H1 (cell line): ENCODE measurements at regions not wholly inside any gene's neighbourhood (a gene's known extent, or its start where the extent isn't known, plus 50 kb on each side); places are given as distances from the start of the nearest gene placed in this dataset.

Experiments used
- CTCF ChIA-PET: fragments of 300-600 bp; sonication (Branson Sonifier 250); formaldehyde crosslinking; loops from one replicate; lab custom pipeline; 2021; ENCODE audit not compliant: partially characterized antibody; lab: Charles Lee
- POLR2A ChIA-PET: fragments of 300-600 bp; sonication (Branson Sonifier 250); formaldehyde crosslinking; loops from one replicate; lab custom pipeline; 2021; ENCODE audit warnings: inconsistent platforms; ENCODE audit not compliant: partially characterized antibody; lab: Charles Lee
- DNase-seq, 2 experiments: peaks; one replicate each; pipeline versions ENCODE4 v3.0.0 to v3.0.0-alpha.2; 2010 to 2022; ENCODE audit warnings: low spot score in 2 of 2, low read depth in 1 of 2, mixed read lengths in 1 of 2
- FAIRE-seq: peaks from 2 replicates; lab custom pipeline; 2011; peaks lifted over from hg19 to GRCh38; lab: Jason Lieb, UNC
- H2AFZ ChIP-seq: 2 replicates; pipeline ENCODE4 v1.8.1; 2012; ENCODE audit warnings: low read length, inconsistent platforms
- H2AK5ac ChIP-seq: 2 replicates; pipeline ENCODE4 v1.6.1; 2013; ENCODE audit warnings: low read depth, low read length
- H2BK120ac ChIP-seq: replicated peaks from 2 replicates; pipeline ENCODE3; 2013; ENCODE audit warnings: low read depth, low read length, inconsistent platforms
- H2BK12ac ChIP-seq: 2 replicates; pipeline ENCODE4 v1.6.1; 2013; ENCODE audit warnings: low read depth, low read length
- H2BK15ac ChIP-seq: 2 replicates; pipeline ENCODE4 v1.6.1; 2013; ENCODE audit warnings: low read length
- H2BK20ac ChIP-seq: 2 replicates; pipeline ENCODE4 v1.6.1; 2013; ENCODE audit warnings: low read length
- H2BK5ac ChIP-seq: 2 replicates; pipeline ENCODE4 v1.6.1; 2013; ENCODE audit warnings: low read depth, low read length
- H3K14ac ChIP-seq: 2 replicates; pipeline ENCODE4 v1.6.1; 2013; ENCODE audit warnings: inconsistent platforms; ENCODE audit not compliant: insufficient read length
- H3K18ac ChIP-seq: 2 replicates; pipeline ENCODE4 v1.6.1; 2013; ENCODE audit warnings: low read length; ENCODE audit errors: extremely low read depth
- H3K23ac ChIP-seq: 2 replicates; pipeline ENCODE4 v1.6.1; 2013; ENCODE audit warnings: inconsistent platforms; ENCODE audit not compliant: insufficient read length
- H3K23me2 ChIP-seq: 2 replicates; pipeline ENCODE4 v1.6.1; 2013; ENCODE audit warnings: low read depth, low read length
- H3K27ac ChIP-seq: 2 replicates; pipeline ENCODE4 v1.6.1; 2011; ENCODE audit warnings: low read depth, low read length, inconsistent platforms
- H3K27me3 ChIP-seq, 4 experiments: replicated peaks in 1 of 4; 1 replicate in 1 of 4; 2 replicates in 3 of 4; pipeline versions ENCODE4 v1.6.1 to v1.8.1; 2011 to 2013; ENCODE audit warnings: low read length in 3 of 4, mild to moderate bottlenecking in 3 of 4, inconsistent platforms in 2 of 4, mixed read lengths in 2 of 4, moderate library complexity in 1 of 4; ENCODE audit not compliant: control insufficient read depth in 3 of 4, insufficient read depth in 3 of 4; ENCODE audit errors: extremely low read depth in 1 of 4
- H3K36me3 ChIP-seq, 4 experiments: 2 replicates each; pipeline versions ENCODE4 v1.6.1 to v1.8.1; 2011 to 2013; ENCODE audit warnings: mild to moderate bottlenecking in 4 of 4, low read length in 3 of 4, moderate library complexity in 2 of 4, control low read depth in 1 of 4, inconsistent platforms in 1 of 4; ENCODE audit not compliant: insufficient read depth in 4 of 4, control insufficient read depth in 2 of 4
- H3K4ac ChIP-seq: replicated peaks from 2 replicates; pipeline ENCODE3; 2013; ENCODE audit warnings: low read length, low read depth, mixed read lengths, inconsistent platforms; ENCODE audit not compliant: insufficient read length
- H3K4me1 ChIP-seq, 4 experiments: replicated peaks in 1 of 4; 1 replicate in 1 of 4; 2 replicates in 3 of 4; pipeline versions ENCODE4 v1.6.1 to v1.8.1; 2011 to 2013; ENCODE audit warnings: low read length in 3 of 4, inconsistent platforms in 2 of 4, mixed read lengths in 1 of 4; ENCODE audit not compliant: insufficient read depth in 4 of 4, control insufficient read depth in 3 of 4
- H3K4me2 ChIP-seq, 2 experiments: 2 replicates each; pipeline versions ENCODE4 v1.6.1 to v1.8.1; 2011 to 2013; ENCODE audit warnings: low read depth in 2 of 2, low read length in 2 of 2, control low read depth in 1 of 2, inconsistent platforms in 1 of 2, mild to moderate bottlenecking in 1 of 2; ENCODE audit not compliant: insufficient read depth in 1 of 2
- H3K4me3 ChIP-seq, 4 experiments: fragments of 200-600, 300-600 bp in 1 of 4; sonication (generic), shearing (Covaris generic), sonication (Bioruptor Twin) in 1 of 4; 2 replicates each; pipeline versions ENCODE4 v1.5.1 to v1.8.1; 2011 to 2016; ENCODE audit warnings: low read length in 4 of 4, low read depth in 3 of 4, control low read depth in 2 of 4, inconsistent platforms in 2 of 4, mild to moderate bottlenecking in 2 of 4, mixed read lengths in 1 of 4, moderate library complexity in 1 of 4; ENCODE audit not compliant: insufficient read depth in 2 of 4; ENCODE audit errors: extremely low read depth in 1 of 4
- H3K56ac ChIP-seq: replicated peaks from 2 replicates; pipeline ENCODE3; 2013; ENCODE audit warnings: low read depth, mild to moderate bottlenecking, mixed read lengths, low read length, inconsistent platforms; ENCODE audit not compliant: insufficient read length
- H3K79me1 ChIP-seq: 2 replicates; pipeline ENCODE4 v1.6.1; 2013; ENCODE audit warnings: low read depth, low read length, control low read depth
- H3K79me2 ChIP-seq, 2 experiments: 2 replicates each; pipeline versions ENCODE4 v1.6.1 to v1.8.1; 2012 to 2013; ENCODE audit warnings: low read length in 2 of 2, mild to moderate bottlenecking in 2 of 2, inconsistent platforms in 1 of 2; ENCODE audit not compliant: insufficient read depth in 2 of 2, control insufficient read depth in 1 of 2
- H3K9ac ChIP-seq, 4 experiments: replicated peaks in 1 of 4; 1 replicate in 1 of 4; 2 replicates in 3 of 4; pipeline versions ENCODE4 v1.6.1 to v1.8.1; 2011 to 2013; ENCODE audit warnings: low read depth in 3 of 4, low read length in 3 of 4, control low read depth in 2 of 4, mild to moderate bottlenecking in 2 of 4, moderate library complexity in 2 of 4, inconsistent platforms in 1 of 4; ENCODE audit errors: extremely low read depth in 1 of 4
- H3K9me3 ChIP-seq, 2 experiments: 2 replicates each; pipeline versions ENCODE4 v1.6.1 to v1.8.1; 2012 to 2013; ENCODE audit warnings: mild to moderate bottlenecking in 2 of 2, moderate library complexity in 2 of 2, control low read depth in 1 of 2, inconsistent platforms in 1 of 2, low read depth in 1 of 2, low read length in 1 of 2, mixed read lengths in 1 of 2; ENCODE audit not compliant: insufficient read depth in 2 of 2
- H4K20me1 ChIP-seq, 2 experiments: replicated peaks in 1 of 2; 2 replicates each; pipeline versions ENCODE3 to v1.8.1; 2011 to 2013; ENCODE audit warnings: inconsistent platforms in 2 of 2, low read length in 2 of 2, mild to moderate bottlenecking in 1 of 2; ENCODE audit not compliant: insufficient read depth in 2 of 2, control insufficient read depth in 1 of 2
- H4K5ac ChIP-seq: 2 replicates; pipeline ENCODE4 v1.6.1; 2013; ENCODE audit warnings: low read length, low read depth, mixed read lengths, inconsistent platforms; ENCODE audit not compliant: insufficient read length
- H4K8ac ChIP-seq: 2 replicates; pipeline ENCODE4 v1.8.0; 2013; ENCODE audit warnings: mild to moderate bottlenecking, moderate library complexity, low read length, inconsistent platforms; ENCODE audit not compliant: insufficient read depth; ENCODE audit errors: extremely low read depth
- H4K91ac ChIP-seq: replicated peaks from 2 replicates; pipeline ENCODE3; 2013; ENCODE audit warnings: low read length, mixed read lengths, inconsistent platforms; ENCODE audit not compliant: insufficient read length
- HDAC6 ChIP-seq: IDR thresholded peaks from one replicate; pipeline ENCODE4 v1.7.1; 2012; ENCODE audit warnings: low read depth, mild to moderate bottlenecking, inconsistent platforms, low read length, moderate library complexity
- KDM5A ChIP-seq: fragments of 200-600 bp; IDR thresholded peaks from 2 replicates; pipeline ENCODE4 v1.7.1; 2012; ENCODE audit warnings: mild to moderate bottlenecking, low read length, inconsistent platforms, mixed read lengths
- PHF8 ChIP-seq: fragments of 200-600 bp; sonication (generic); conservative IDR thresholded peaks from 2 replicates; pipeline ENCODE4 v1.7.1; 2012; ENCODE audit warnings: low read depth, mild to moderate bottlenecking, inconsistent platforms, low read length, moderate library complexity
- RAD21 ChIP-seq, 2 experiments: IDR thresholded peaks in 1 of 2; conservative IDR thresholded peaks in 1 of 2; 2 replicates each; pipeline ENCODE4 v1.6.1; 2011; ENCODE audit warnings: low read depth in 2 of 2, low read length in 2 of 2, improper control_type of control experiment in 1 of 2, inconsistent platforms in 1 of 2, mild to moderate bottlenecking in 1 of 2, moderate library complexity in 1 of 2
- RNF2 ChIP-seq: fragments of 200-900, 300-1000 bp; sonication (generic); IDR thresholded peaks from 2 replicates; pipeline ENCODE4 v1.7.1; 2016; ENCODE audit warnings: borderline replicate concordance, low read depth, mild to moderate bottlenecking, antibody characterized with exemption, low read length; ENCODE audit not compliant: poor library complexity, severe bottlenecking; ENCODE audit errors: missing control alignments
- WGBS, 2 experiments: shearing (Covaris generic) in 1 of 2; methylation state at CpG; one replicate each; pipeline versions ENCODE4 v1.1.6 to v1.1.7; 2013 to 2015; ENCODE audit warnings: low lambda C conversion rate in 2 of 2, mixed read lengths in 2 of 2, inconsistent platforms in 1 of 2, low coverage in 1 of 2, missing lambda C conversion rate in 1 of 2; ENCODE audit not compliant: insufficient replicate concordance in 2 of 2, insufficient coverage in 1 of 2, insufficient read length in 1 of 2; ENCODE audit errors: extremely low coverage in 1 of 2, missing lambda C conversion rate in 1 of 2; 5-methylcytosine and 5-hydroxymethylcytosine counted together

DNA sequence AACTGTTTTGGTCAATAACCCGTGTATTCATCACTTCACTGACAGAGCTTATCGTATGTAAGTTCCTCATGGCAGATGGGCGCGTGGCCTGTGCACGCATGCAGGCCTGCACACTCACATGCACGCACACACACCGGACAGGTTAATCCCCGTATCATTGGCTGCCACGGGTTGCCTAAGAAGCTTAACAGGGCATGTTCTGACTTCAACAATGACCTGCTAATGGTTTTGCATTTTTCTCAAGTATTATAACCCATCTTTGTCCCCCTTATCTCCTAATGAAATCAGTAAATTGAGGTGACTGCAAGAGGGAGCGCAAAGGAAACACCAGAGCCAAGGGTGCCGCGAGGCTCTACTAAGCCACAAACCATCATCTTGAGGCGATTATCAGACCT is 399.0 kb upstream of the ID2 start:
- H2AK5ac ChIP-seq, result peak overlapping the region; percentile 46; the same call in 1 of the 2 replicates
- peak overlapping the region; percentile 52 for H2BK120ac ChIP-seq
- H3K4me1 ChIP-seq, result peaks cover 0 to 2% (median 0%) of the 10 kb centered on the region in 4 experiments; a peak in 2 of 7 replicates
- no peak overlapping the region for H4K5ac ChIP-seq
- no peaks in the 10 kb centered on the region for H3K79me1 ChIP-seq
- H3K36me3 ChIP-seq, result no peaks in the 10 kb centered on the region
- no peak overlapping the region for H4K8ac ChIP-seq
- H3K23ac ChIP-seq, result no peak overlapping the region
- DNase-seq, result no peak
- no peak overlapping the region for H2BK5ac ChIP-seq
- H4K91ac ChIP-seq, result peak overlapping the region; percentile 51
- ChIA-PET POLR2A (no interaction called here), CTCF (interaction anchor here (1.2 to 1.3 kb wide), 2 partner anchors 12 to 728 kb away, joined by 3 read pairs; no protein-coding TSS in a partner anchor)
- no peak overlapping the region for H3K18ac ChIP-seq
- H2BK15ac ChIP-seq, result 0 out of 2 replicates have a peak overlapping the region, but pooled peaks have one; percentile 92
- no peak overlapping the region for H3K4me2 ChIP-seq
- no peak overlapping the region for H3K14ac ChIP-seq
- H3K9ac ChIP-seq, result no peak overlapping the region
- H2AFZ ChIP-seq, result no peak overlapping the region
- H4K20me1 ChIP-seq, result no peaks in the 10 kb centered on the region
- no peaks in the 10 kb centered on the region for H3K79me2 ChIP-seq
- no peak overlapping the region for H3K56ac ChIP-seq
- H3K27ac ChIP-seq, result no peak overlapping the region
- FAIRE-seq, result no peak
- H3K23me2 ChIP-seq, result no peaks in the 10 kb centered on the region
- no peak for TF ChIP-seq HDAC6
- no peak for TF ChIP-seq PHF8
- no peak for TF ChIP-seq KDM5A
- TF ChIP-seq RAD21 (IDR thresholded peaks at IDR 0.05 in 1 of 2, conservative IDR thresholded peaks at IDR 0.05 in 1 of 2; ENCODE audit: low read depth in 2 of 2, low read length in 2 of 2), result no peak
- TF ChIP-seq RNF2, result no peak
- 94% methylated on average over 13 of the region's 13 CpGs; no CpG with 5 or more reads in 1 of the 2 experiments for WGBS, 2 experiments
- H2BK12ac ChIP-seq, result no peak overlapping the region; the same call in 1 of the 2 replicates
- no peak overlapping the region for H3K4ac ChIP-seq
- H3K27me3 ChIP-seq, result no peaks in the 10 kb centered on the region; a peak in 2 of 7 replicates
- no peak overlapping the region for H3K4me3 ChIP-seq
- H2BK20ac ChIP-seq, result no peak overlapping the region
- H3K9me3 ChIP-seq, result no peaks in the 10 kb centered on the region
